NCI-H1417 treated with DMSO at 0.1 percent for 48 hours (cell line): ENCODE measurements at regions not wholly inside any gene's neighbourhood (a gene's known extent, or its start where the extent isn't known, plus 50 kb on each side); places are given as distances from the start of the nearest gene placed in this dataset.
"Not testable (repeated sequence)": the region's sequence is repeated elsewhere in the genome, so short reads cannot be mapped to it uniquely, and the experiment has no call there.

Experiments
- DNase-seq: peaks from one replicate; lab custom pipeline; 2025; lab: John Stamatoyannopoulos, UW

GRCh38 chr2:37722971-37723370, 51.5 kb upstream of the CDC42EP3 start:
- DNase-seq = not testable (repeated sequence)

- no peak for DNase-seq
Observed at GRCh38 chr2:37730037-37730818, 58.8 kb upstream of the CDC42EP3 start.

GRCh38 chr2:37732412-37732811, 61.0 kb upstream of the CDC42EP3 start:
- not testable (repeated sequence) for DNase-seq

- DNase-seq = no peak
Observed at GRCh38 chr2:37733251-37733650, 61.8 kb upstream of the CDC42EP3 start.

GRCh38 chr2:37733955-37734354, 62.5 kb upstream of the CDC42EP3 start:
- not testable (repeated sequence) for DNase-seq

GRCh38 chr2:37734891-37735523, 63.6 kb upstream of the CDC42EP3 start:
- not testable (repeated sequence) for DNase-seq

- DNase-seq = not testable (repeated sequence)
Observed at GRCh38 chr2:37735524-37735910, 64.1 kb upstream of the CDC42EP3 start.

- DNase-seq = no peak
Observed at GRCh38 chr2:37737507-37737906, 66.1 kb upstream of the CDC42EP3 start.

GRCh38 chr2:37738266-37738885, 66.9 kb upstream of the CDC42EP3 start:
- no peak for DNase-seq

GRCh38 chr2:37739153-37739552, 67.7 kb upstream of the CDC42EP3 start:
- no peak for DNase-seq

GRCh38 chr2:37740164-37740739, 68.8 kb upstream of the CDC42EP3 start:
- DNase-seq = no peak

- DNase-seq = no peak
Observed at GRCh38 chr2:37742286-37742685, 70.8 kb upstream of the CDC42EP3 start.

GRCh38 chr2:37744010-37744409, 72.6 kb upstream of the CDC42EP3 start:
- no peak for DNase-seq

- not testable (repeated sequence) for DNase-seq
Observed at GRCh38 chr2:37744961-37745360, 73.5 kb upstream of the CDC42EP3 start.

GRCh38 chr2:37746011-37746410, 74.6 kb upstream of the CDC42EP3 start:
- not testable (repeated sequence) for DNase-seq

GRCh38 chr2:37746883-37747282, 75.4 kb upstream of the CDC42EP3 start:
- no peak for DNase-seq

GRCh38 chr2:37748541-37748940, 77.1 kb upstream of the CDC42EP3 start:
- no peak for DNase-seq

- not testable (repeated sequence) for DNase-seq
Observed at GRCh38 chr2:37750286-37750685, 78.8 kb upstream of the CDC42EP3 start.

GRCh38 chr2:37752766-37753165, 81.3 kb upstream of the CDC42EP3 start:
- no peak for DNase-seq

- no peak for DNase-seq
Observed at GRCh38 chr2:37753758-37754157, 82.3 kb upstream of the CDC42EP3 start.

- DNase-seq = not testable (repeated sequence)
Observed at GRCh38 chr2:37755961-37756559, 84.6 kb upstream of the CDC42EP3 start.

- not testable (repeated sequence) for DNase-seq
Observed at GRCh38 chr2:37757456-37757855, 86.0 kb upstream of the CDC42EP3 start.
